NCI-H2171 (cell line): ENCODE measurements at regions not wholly inside any gene's neighbourhood (a gene's known extent, or its start where the extent isn't known, plus 50 kb on each side); places are given as distances from the start of the nearest gene placed in this dataset.
"Not testable (repeated sequence)": the region's sequence is repeated elsewhere in the genome, so short reads cannot be mapped to it uniquely, and the experiment has no call there.

Source experiments
- DNase-seq: peaks from one replicate; lab custom pipeline; 2025; lab: John Stamatoyannopoulos, UW

GRCh38 chr5:79924936-79925893, 65.8 kb downstream of the MTX3 start:
- DNase-seq = no peak

DNA sequence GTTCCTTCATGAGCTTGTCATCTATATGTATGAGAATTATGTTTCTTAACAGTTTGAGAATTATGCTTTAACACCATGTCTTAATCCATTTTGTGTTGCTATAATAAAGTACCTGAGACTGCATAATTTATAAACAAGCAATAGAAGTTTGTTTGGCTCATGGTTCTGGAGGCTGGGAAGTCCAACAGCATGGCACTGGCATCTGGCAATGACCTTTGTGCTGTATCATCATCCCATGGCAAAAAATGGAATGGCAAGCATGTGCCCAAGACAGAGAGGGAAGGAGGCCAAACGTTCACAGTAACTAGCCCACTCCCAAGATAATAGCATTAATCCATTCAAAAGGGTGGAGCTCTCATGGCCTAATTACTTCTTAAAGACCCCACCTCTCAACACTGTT, 67.6 kb downstream of the MTX3 start:
- no peak for DNase-seq

DNA sequence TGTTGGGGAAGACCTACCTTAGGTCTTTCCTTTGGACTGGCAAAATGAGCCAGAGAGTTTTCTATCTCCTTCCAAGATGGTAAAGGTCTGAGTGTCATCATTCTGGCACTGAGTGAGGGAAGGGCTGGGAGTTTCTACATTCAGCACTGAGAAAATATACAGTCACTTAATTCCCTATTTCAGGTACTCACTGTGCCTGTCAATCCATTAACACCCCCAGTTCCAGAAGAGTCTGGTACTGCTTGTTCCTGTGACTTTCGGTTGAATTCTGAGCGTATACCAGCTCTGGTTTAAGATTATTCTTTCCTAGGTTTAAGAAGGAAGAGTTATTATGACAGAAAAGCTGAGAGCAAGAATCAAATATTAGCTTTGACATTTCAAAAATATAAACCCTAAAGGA, 68.4 kb downstream of the MTX3 start:
- DNase-seq = no peak

GRCh38 chr5:79907452-79907851, 83.6 kb downstream of the MTX3 start:
- not testable (repeated sequence) for DNase-seq

DNA sequence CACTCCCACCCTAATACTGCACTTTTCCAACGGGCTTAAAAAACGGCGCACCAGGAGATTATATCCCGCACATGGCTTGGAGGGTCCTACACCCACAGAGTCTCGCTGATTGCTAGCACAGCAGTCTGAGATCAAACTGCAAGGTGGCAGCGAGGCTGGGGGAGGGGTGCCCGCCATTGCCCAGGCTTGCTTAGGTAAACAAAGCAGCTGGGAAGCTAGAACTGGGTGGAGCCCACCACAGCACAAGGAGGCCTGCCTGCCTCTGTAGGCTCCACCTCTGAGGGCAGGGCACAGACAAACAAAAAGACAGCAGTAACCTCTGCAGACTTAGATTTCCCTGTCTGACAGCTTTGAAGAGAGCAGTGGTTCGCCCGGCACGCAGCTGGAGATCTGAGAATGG, 88.5 kb downstream of the MTX3 start:
- not testable (repeated sequence) for DNase-seq

DNA sequence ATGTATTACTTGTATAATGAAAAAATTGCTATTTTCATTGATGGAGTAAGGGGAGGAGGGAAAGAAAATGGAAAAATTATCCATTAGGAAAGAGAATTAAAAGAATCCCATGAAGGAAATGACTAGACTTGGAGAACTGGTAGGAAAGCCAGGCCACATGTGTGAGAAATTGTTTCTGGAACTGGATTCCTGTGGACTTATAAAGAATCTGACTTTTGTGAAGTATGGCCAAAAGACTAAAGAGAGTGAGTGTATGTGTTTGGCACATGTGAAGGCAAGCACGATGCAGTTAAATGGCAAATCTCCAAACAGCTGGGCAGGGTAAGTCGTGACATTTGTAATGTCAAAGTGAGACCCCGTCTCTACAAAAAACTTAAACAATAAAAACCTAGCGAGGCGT, 89.4 kb downstream of the MTX3 start:
- DNase-seq = no peak

DNA sequence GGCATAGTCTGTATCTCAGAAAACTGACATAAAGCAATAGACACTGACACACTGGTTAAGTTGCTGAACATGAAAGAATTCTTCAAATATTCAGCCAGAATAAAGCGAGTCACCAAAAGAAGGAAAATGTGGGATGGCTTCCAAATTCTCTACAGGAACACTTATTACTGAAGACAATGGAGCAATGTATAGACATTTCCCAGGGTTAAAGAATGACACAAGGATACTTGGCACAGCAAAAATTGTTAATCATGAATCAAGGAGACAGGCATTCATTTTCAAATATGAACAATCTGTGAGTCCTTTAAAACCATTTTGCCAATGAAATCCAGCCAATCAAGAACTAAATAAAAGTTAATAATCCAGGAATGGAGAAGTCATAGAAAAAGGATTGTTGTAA, 92.5 kb downstream of the MTX3 start:
- DNase-seq = no peak

GRCh38 chr5:79893976-79894375, 97.1 kb downstream of the MTX3 start:
- DNase-seq = no peak

GRCh38 chr5:79893485-79893884, 97.6 kb downstream of the MTX3 start:
- no peak for DNase-seq

GRCh38 chr5:79890930-79891249, 100.2 kb downstream of the MTX3 start:
- no peak for DNase-seq

DNA sequence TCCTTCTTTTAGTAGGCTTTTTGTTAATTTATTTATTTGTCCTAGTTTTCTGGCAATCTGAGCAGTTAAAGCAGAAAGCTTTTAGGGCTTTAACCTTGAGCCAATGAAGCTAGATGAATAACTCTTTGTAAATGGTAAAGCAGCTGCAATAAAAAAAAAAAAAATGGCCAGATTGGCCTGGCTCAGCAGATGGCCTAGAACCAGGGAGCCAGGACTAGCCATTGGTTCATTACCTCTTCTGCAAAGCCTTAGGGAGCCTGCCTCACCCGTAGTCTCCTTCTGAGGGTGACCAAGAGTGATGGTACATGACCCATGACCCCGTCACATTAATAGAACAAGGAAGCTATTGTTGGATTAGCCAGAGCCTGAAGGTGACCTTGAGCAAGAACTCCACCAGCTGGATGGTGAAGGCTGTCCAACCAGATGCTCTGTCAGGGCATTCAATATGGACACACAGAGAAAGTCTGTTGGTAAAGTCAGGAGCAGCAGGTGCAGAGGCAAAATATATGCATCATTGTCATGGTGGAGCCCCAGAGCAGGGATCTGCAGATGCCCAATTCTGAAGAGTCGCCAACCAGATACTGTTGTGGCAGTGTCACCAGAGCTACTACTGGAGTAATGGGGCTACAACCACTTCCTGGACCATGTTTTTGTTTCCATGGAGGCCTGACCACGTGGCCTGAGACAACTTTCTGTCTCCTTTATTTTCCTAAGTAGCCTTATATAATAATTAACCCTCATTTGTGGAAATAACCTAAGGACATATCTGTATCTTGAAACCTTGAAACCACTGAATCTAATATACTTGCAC, 100.7 kb downstream of the MTX3 start:
- no peak for DNase-seq

DNA sequence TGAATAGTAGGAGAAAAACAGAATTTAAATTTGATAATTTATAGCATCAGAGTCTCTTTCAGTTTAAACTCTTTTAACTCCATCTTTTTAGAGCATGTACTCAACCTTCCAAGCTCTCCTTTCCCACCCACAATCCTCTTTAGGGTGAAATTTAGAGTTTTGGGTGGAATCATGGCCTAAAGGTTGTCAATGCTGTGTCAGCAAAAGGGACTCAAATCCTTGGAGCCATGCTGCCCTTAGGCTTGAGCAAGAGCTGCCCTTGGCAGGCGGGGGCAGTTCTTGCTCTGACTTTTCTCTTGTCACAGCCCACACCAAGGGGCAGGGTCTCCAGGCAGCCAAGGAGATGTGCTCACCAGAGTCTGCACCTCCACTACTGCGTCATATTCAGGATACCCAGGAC, 102.4 kb downstream of the MTX3 start:
- no peak for DNase-seq

DNA sequence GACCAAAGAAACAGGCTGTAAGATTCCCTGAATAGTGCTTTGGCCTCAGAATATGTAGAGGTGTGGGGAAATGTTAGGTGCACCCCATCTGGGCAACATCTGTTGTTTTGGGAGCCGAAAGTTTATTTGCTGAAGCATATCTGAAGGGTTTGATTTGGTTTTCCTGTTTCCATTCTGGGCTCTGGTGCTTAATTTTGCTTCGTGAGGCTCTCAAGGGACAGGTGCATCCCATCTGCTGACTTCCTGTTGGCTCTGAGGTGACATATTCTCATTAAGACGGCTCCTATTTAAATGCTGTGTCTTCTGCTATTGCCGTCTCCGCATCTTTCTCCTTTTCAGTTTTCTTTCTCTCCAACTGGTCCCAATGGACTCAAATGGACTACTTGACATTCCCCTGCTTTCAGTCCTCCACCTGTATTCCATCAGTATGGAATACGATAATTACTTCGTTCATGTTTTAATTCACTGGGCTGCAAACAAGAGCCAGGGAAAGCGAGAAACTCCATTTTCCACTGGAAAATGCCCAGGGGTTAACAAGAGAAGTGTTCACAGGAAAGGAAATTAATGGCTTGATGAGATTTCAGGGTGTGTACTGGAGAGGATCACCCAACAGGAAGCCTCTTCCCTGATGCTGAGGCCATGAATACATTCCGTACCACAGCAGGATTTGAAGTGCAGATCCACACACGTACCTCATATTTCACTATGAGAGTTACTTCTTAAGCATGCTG, 104.0 kb downstream of the MTX3 start:
- peak; percentile 54 for DNase-seq

DNA sequence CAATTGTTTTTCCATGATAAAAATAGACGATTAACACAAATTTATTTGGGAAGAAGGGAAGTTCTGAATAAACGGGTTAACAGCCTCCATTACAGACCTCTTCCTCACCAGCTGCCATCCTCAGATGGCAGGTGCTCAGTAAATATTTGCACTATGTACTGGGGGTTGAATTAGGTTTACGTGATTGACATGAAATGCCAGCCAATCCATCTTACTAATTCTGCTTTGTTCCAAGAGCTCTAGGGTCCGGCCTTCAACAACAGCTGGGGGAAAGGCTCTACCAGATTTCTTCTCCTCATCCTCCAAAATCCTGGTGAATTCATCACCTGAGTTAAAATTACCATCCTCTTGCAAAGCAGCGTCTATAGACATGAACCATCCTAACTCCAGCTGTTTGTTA, 104.6 kb downstream of the MTX3 start:
- DNase-seq = peak; percentile 38

DNA sequence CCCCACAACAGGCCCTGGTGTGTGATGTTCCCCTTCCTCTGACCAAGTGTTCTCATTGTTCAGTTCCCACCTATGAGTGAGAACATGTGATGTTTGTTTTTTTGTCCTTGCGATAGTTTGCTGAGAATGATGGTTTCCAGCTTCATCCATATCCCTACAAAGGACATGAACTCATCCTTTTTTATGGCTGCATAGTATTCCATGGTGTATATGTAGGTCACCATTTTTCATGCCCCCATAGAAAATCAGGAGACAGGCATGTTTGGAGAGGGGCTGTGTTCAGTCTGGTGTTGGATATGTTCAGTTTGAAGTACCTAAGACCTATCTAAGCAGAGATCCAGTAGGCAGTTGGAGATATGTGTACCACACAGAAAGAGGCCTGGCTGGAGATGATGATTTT, 111.2 kb downstream of the MTX3 start:
- DNase-seq = not testable (repeated sequence)

GRCh38 chr5:79878721-79879336, 112.2 kb downstream of the MTX3 start:
- no peak for DNase-seq

GRCh38 chr5:79878136-79878679, 112.9 kb downstream of the MTX3 start:
- DNase-seq = no peak

- no peak for DNase-seq
These were observed 114.6 kb downstream of the MTX3 start for GRCh38 chr5:79876456-79876855.

DNA sequence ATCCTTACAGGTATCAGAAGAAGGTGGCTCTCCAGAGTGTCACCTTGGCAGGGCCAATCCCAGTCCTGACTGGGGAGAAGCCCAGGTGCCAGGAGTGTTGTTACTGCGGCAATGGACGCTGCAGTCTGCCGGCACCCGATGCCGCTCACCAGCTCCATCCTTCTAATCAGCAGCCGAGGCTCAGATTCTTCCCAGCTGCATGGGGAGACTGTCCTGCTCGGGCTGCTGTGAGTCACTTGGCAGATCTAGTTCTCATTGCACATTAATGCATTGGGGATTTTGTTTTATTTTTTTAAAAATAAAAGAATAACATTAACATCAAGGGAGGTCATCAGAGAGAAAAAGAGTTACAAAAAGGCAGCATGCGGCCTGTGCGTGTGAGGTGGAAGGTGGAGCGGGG, 115.8 kb downstream of the MTX3 start:
- DNase-seq = no peak

DNA sequence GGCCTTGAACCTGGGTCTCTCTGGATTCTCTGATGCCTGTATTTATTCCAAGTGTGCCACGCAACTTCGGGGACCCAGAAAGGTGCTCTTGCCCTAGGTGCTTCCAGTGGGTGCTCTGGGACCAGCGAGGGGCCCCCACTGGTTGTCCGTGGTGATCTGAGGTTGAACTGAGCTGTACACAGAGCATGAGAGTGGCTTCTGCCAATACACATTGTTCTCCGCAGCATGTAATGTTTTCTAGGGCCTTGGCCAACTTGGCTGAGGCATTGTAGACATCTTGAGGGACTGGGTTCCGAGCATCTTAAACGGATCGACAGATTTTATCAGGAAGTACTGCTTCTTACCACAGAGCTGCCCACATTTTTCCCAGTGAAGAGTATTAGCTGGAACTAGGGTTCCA, 117.9 kb downstream of the MTX3 start:
- DNase-seq = no peak

DNA sequence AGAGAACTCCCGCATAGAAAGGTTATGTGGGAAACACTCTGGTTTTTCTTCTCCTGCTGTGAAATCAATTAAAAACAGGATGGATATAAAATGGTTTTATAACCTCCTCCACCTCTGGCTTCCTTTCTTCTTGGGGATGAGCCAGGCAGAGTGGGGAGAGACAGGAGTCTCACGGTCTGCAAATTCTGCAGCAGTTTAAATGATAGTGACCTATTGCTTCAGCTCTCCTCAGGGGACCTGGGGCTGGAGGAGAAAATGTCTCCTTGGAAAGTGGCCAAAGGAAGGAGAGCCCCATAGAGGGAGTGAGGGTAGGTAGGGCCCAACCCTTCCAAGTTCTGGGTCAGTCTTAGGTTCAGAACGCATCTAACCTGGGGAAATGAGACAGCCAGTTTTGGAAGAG, 118.8 kb downstream of the MTX3 start:
- DNase-seq = no peak
